GM12874 (cell line): ENCODE measurements at regions not wholly inside any gene's neighbourhood (a gene's known extent, or its start where the extent isn't known, plus 50 kb on each side); places are given as distances from the start of the nearest gene placed in this dataset.

Source experiments
- CTCF ChIP-seq: IDR thresholded peaks from 2 replicates; pipeline ENCODE4 v1.5.1; 2011; ENCODE audit warnings: low read depth, mild to moderate bottlenecking, control low read depth, low read length, moderate library complexity; ENCODE audit not compliant: insufficient read depth

- TF ChIP-seq CTCF = no peak
Measured at GRCh38 chr22:48393041-48393370, 1434.7 kb downstream of the BRD1 start.

- no peak for TF ChIP-seq CTCF
Measured at GRCh38 chr22:48391820-48392219, 1435.9 kb downstream of the BRD1 start.

- TF ChIP-seq CTCF = no peak
Measured at GRCh38 chr22:48391171-48391711, 1436.4 kb downstream of the BRD1 start.

GRCh38 chr22:48389916-48390315 is 1437.8 kb downstream of the BRD1 start:
- TF ChIP-seq CTCF = no peak

GRCh38 chr22:48382197-48382596 is 1445.5 kb downstream of the BRD1 start:
- TF ChIP-seq CTCF = no peak

GRCh38 chr22:48380016-48380665 is 1447.5 kb downstream of the BRD1 start:
- TF ChIP-seq CTCF = no peak

- no peak for TF ChIP-seq CTCF
Measured at GRCh38 chr22:48379371-48379770, 1448.3 kb downstream of the BRD1 start.
